ENCODE measurements at regions not wholly inside any gene's neighbourhood (a gene's known extent, or its start where the extent isn't known, plus 50 kb on each side); places are given as distances from the start of the nearest gene placed in this dataset.

- ATAC-seq (replicated peaks in 1 of 2) (no peak), DNase-seq (no peak)
- H3K27me3 Mint-ChIP-seq (ENCODE audit: low read depth), result no peaks in the 10 kb centered on the region
- H3K9me3 Mint-ChIP-seq, result peaks cover 0 to 4% of the 10 kb centered on the region in 2 donors
- H3K4me1 Mint-ChIP-seq (ENCODE audit: low read depth), result no peaks in the 10 kb centered on the region
- H3K4me3 Mint-ChIP-seq, result no peak overlapping the region
- H3K36me3 Mint-ChIP-seq (ENCODE audit: insufficient read depth in 2 of 2), result peaks cover 0 to 1% of the 10 kb centered on the region in 2 donors
- H3K27ac Mint-ChIP-seq, result no peak overlapping the region
These were observed 832.7 kb upstream of the ZNF608 start for GRCh38 chr5:125579182-125579581.

DNA sequence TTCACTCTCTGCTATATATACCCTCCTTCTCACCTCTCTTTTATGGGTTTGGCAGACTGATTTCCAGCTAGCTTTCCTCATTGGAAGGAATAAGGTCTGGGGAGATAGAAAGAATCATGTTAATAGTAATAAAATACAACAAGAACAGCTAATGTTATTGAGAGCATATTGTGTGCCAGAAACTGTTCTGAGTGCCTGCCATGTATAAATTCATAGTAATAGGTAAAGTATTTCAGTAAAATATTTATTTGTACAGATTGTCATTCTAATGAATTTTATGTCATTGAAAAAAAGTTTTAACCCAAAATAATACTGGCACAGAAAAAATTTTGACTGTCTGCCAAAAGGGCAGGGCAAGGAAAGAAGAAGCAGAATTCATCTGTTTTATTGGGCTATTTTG, 834.9 kb upstream of the ZNF608 start:
- H3K36me3 Mint-ChIP-seq (ENCODE audit: insufficient read depth in 2 of 2), result peaks cover 0 to 1% of the 10 kb centered on the region in 2 donors
- no peak overlapping the region for H3K4me3 Mint-ChIP-seq
- H3K9me3 Mint-ChIP-seq, result peaks cover 1 to 5% of the 10 kb centered on the region in 2 donors
- H3K27me3 Mint-ChIP-seq (ENCODE audit: low read depth), result no peaks in the 10 kb centered on the region
- H3K4me1 Mint-ChIP-seq (ENCODE audit: low read depth), result no peaks in the 10 kb centered on the region
- H3K27ac Mint-ChIP-seq, result no peak overlapping the region
- DNase-seq (no peak), ATAC-seq (replicated peaks in 1 of 2) (no peak)

DNA sequence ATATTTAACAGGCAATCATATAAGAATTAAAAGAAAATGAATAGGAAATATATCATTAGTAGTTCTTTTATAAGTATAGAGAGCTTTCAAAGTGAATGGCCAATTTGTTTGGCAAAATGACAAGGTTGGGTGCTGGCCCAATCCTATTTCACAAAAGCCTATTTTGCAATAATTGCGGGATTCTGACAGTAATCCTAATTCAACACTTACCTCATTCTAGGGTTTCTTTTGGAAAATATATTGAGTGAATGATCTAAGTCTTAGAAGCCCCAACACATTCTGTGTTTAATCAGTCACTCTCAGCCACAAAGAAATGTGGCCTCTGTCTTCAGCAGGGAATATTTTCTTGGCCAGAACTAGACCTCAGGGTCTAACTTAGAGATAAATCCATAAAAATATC, 835.9 kb upstream of the ZNF608 start:
- Mint-ChIP-seq H3K27me3 (ENCODE audit: low read depth) (no peaks in the 10 kb centered on the region), H3K27ac (no peak overlapping the region), H3K4me1 (ENCODE audit: low read depth) (no peaks in the 10 kb centered on the region), H3K4me3 (no peak overlapping the region), H3K36me3 (ENCODE audit: insufficient read depth in 2 of 2) (peaks cover 0 to 1% of the 10 kb centered on the region in 2 donors), H3K9me3 (peaks cover 5% of the 10 kb centered on the region in 2 donors)
- DNase-seq (no peak), ATAC-seq (replicated peaks in 1 of 2) (no peak)

GRCh38 chr5:125583321-125584139, 837.1 kb upstream of the ZNF608 start:
- no peak overlapping the region for H3K27ac Mint-ChIP-seq
- H3K4me1 Mint-ChIP-seq (ENCODE audit: low read depth), result no peaks in the 10 kb centered on the region
- DNase-seq, result no peak
- H3K4me3 Mint-ChIP-seq, result no peak overlapping the region
- peaks cover 0 to 1% of the 10 kb centered on the region in 2 donors for H3K36me3 Mint-ChIP-seq (ENCODE audit: insufficient read depth in 2 of 2)
- H3K27me3 Mint-ChIP-seq (ENCODE audit: low read depth), result no peaks in the 10 kb centered on the region
- no peak for ATAC-seq (replicated peaks in 1 of 2)
- H3K9me3 Mint-ChIP-seq, result peaks cover 6 to 7% of the 10 kb centered on the region in 2 donors

GRCh38 chr5:125584140-125584520, 837.7 kb upstream of the ZNF608 start:
- no peak for ATAC-seq (replicated peaks in 1 of 2)
- peaks cover 8 to 9% of the 10 kb centered on the region in 2 donors for H3K9me3 Mint-ChIP-seq
- no peak for DNase-seq
- no peaks in the 10 kb centered on the region for H3K27me3 Mint-ChIP-seq (ENCODE audit: low read depth)
- H3K27ac Mint-ChIP-seq, result no peak overlapping the region
- no peaks in the 10 kb centered on the region for H3K4me1 Mint-ChIP-seq (ENCODE audit: low read depth)
- peaks cover 1 to 3% of the 10 kb centered on the region in 2 donors for H3K36me3 Mint-ChIP-seq (ENCODE audit: insufficient read depth in 2 of 2)
- H3K4me3 Mint-ChIP-seq, result no peak overlapping the region

DNA sequence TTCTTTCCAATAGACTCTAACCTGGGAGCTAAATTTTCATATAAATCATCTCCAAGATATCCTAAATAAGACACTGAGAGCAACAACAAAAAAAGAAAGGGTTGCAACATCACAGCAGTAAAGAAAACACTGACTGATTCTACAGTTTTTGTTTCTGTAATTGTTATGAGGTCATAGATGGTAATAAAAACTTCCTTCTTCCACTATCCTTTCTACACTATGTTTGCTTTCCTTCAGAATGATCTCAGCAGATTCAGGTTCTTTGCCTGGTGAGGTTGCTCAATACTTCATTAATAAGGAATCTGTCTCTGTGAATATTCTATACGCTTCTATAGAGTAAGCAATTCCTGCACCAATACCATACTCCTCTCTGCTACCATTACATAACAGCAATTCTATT, 835.6 kb upstream of the GRAMD2B start:
- H3K36me3 Mint-ChIP-seq (ENCODE audit: insufficient read depth in 2 of 2), result peaks cover 0 to 4% of the 10 kb centered on the region in 2 donors
- peaks cover 8 to 16% of the 10 kb centered on the region in 2 donors for H3K9me3 Mint-ChIP-seq
- H3K27ac Mint-ChIP-seq, result no peak overlapping the region
- no peaks in the 10 kb centered on the region for H3K27me3 Mint-ChIP-seq (ENCODE audit: low read depth)
- no peak for DNase-seq
- H3K4me1 Mint-ChIP-seq (ENCODE audit: low read depth), result no peaks in the 10 kb centered on the region
- no peak overlapping the region for H3K4me3 Mint-ChIP-seq
- no peak for ATAC-seq (replicated peaks in 1 of 2)

DNA sequence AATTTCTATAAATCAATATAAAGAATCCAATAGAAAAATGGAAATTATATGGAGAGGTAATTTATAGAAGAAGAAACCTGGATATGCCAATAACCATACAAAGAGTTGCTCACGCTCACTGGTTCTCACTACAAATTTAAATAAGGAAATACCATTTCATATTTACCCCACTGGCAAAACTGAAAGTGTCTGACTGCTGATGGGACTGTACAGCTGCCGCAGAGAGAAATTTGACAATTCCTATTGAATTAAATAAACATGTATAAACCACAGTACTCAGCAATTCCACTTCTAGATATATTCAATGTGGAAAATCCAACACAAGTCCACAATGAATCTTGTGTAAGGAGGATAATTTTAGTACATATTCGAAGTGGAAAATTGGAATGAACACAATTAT, 830.4 kb upstream of the GRAMD2B start:
- Mint-ChIP-seq H3K9me3 (peaks cover 1 to 15% of the 10 kb centered on the region in 2 donors), H3K4me3 (no peak overlapping the region), H3K27ac (no peak overlapping the region), H3K27me3 (ENCODE audit: low read depth) (no peaks in the 10 kb centered on the region), H3K4me1 (ENCODE audit: low read depth) (no peaks in the 10 kb centered on the region), H3K36me3 (ENCODE audit: insufficient read depth in 2 of 2) (peaks cover 0 to 4% of the 10 kb centered on the region in 2 donors)
- no peak for DNase-seq
- no peak for ATAC-seq (replicated peaks in 1 of 2)

- H3K27ac Mint-ChIP-seq, result no peak overlapping the region
- ATAC-seq (replicated peaks in 1 of 2) (no peak), DNase-seq (no peak)
- no peaks in the 10 kb centered on the region for H3K4me1 Mint-ChIP-seq (ENCODE audit: low read depth)
- peaks cover 0 to 13% of the 10 kb centered on the region in 2 donors for H3K9me3 Mint-ChIP-seq
- no peaks in the 10 kb centered on the region for H3K27me3 Mint-ChIP-seq (ENCODE audit: low read depth)
- no peak overlapping the region for H3K4me3 Mint-ChIP-seq
- no peaks in the 10 kb centered on the region for H3K36me3 Mint-ChIP-seq (ENCODE audit: insufficient read depth in 2 of 2)
These were observed 828.1 kb upstream of the GRAMD2B start for GRCh38 chr5:125595095-125595494.

DNA sequence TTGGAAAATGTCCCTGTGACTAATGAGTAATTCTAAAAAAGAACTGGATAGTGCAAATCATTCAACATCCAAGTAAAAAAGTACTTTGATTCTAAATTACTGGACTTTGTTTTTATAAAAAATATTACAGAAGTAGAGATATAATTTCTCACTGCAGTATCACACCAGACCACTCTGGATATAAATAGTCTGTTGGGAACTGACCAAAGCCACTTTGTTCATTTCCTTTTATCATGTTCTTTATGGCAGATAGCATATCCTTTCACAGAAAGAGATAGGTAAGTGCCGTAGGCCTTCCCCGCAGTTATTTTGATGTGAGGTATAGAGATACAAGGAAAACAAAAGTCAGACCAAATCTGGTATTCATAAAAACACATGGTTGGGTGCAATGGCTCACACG, 827.4 kb upstream of the GRAMD2B start:
- Mint-ChIP-seq H3K36me3 (ENCODE audit: insufficient read depth in 2 of 2) (no peaks in the 10 kb centered on the region), H3K9me3 (peaks cover 4 to 11% of the 10 kb centered on the region in 2 donors)

GRCh38 chr5:125597338-125597737, 825.9 kb upstream of the GRAMD2B start:
- DNase-seq (no peak), ATAC-seq (replicated peaks in 1 of 2) (no peak)
- Mint-ChIP-seq H3K27ac (no peak overlapping the region), H3K36me3 (ENCODE audit: insufficient read depth in 2 of 2) (no peaks in the 10 kb centered on the region), H3K4me1 (ENCODE audit: low read depth) (no peaks in the 10 kb centered on the region), H3K9me3 (peaks cover 4 to 6% of the 10 kb centered on the region in 2 donors), H3K27me3 (ENCODE audit: low read depth) (no peaks in the 10 kb centered on the region), H3K4me3 (no peak overlapping the region)

More for the DNA sequence above, 827.4 kb upstream of the GRAMD2B start:
- ATAC-seq (replicated peaks in 1 of 2) (no peak), DNase-seq (no peak)
- no peak overlapping the region for H3K4me3 Mint-ChIP-seq
- H3K4me1 Mint-ChIP-seq (ENCODE audit: low read depth), result no peaks in the 10 kb centered on the region
- H3K27ac Mint-ChIP-seq, result no peak overlapping the region
- no peaks in the 10 kb centered on the region for H3K27me3 Mint-ChIP-seq (ENCODE audit: low read depth)

GRCh38 chr5:125600559-125600958, 822.6 kb upstream of the GRAMD2B start:
- ATAC-seq (replicated peaks in 1 of 2) (no peak), DNase-seq (no peak)
- Mint-ChIP-seq H3K27me3 (ENCODE audit: low read depth) (no peaks in the 10 kb centered on the region), H3K36me3 (ENCODE audit: insufficient read depth in 2 of 2) (no peaks in the 10 kb centered on the region), H3K4me3 (no peak overlapping the region), H3K4me1 (ENCODE audit: low read depth) (no peaks in the 10 kb centered on the region), H3K27ac (no peak overlapping the region), H3K9me3 (peaks cover 3 to 4% of the 10 kb centered on the region in 2 donors)

GRCh38 chr5:125602184-125602583, 821.0 kb upstream of the GRAMD2B start:
- Mint-ChIP-seq H3K36me3 (ENCODE audit: insufficient read depth in 2 of 2) (no peaks in the 10 kb centered on the region), H3K4me3 (no peak overlapping the region), H3K9me3 (peaks cover 5 to 8% of the 10 kb centered on the region in 2 donors), H3K27me3 (ENCODE audit: low read depth) (no peaks in the 10 kb centered on the region), H3K27ac (no peak overlapping the region), H3K4me1 (ENCODE audit: low read depth) (no peaks in the 10 kb centered on the region)
- DNase-seq, result no peak
- ATAC-seq (replicated peaks in 1 of 2), result no peak

- Mint-ChIP-seq H3K27me3 (ENCODE audit: low read depth) (no peaks in the 10 kb centered on the region), H3K4me3 (no peak overlapping the region), H3K4me1 (ENCODE audit: low read depth) (no peaks in the 10 kb centered on the region), H3K27ac (no peak overlapping the region), H3K36me3 (ENCODE audit: insufficient read depth in 2 of 2) (no peaks in the 10 kb centered on the region), H3K9me3 (peaks cover 5 to 8% of the 10 kb centered on the region in 2 donors)
- DNase-seq (no peak), ATAC-seq (replicated peaks in 1 of 2) (no peak)
These were observed 819.9 kb upstream of the GRAMD2B start for GRCh38 chr5:125603321-125603720.

- DNase-seq (no peak), ATAC-seq (replicated peaks in 1 of 2) (no peak)
- Mint-ChIP-seq H3K9me3 (peaks cover 5 to 8% of the 10 kb centered on the region in 2 donors), H3K27ac (no peak overlapping the region), H3K4me1 (ENCODE audit: low read depth) (no peaks in the 10 kb centered on the region), H3K4me3 (no peak overlapping the region), H3K27me3 (ENCODE audit: low read depth) (no peaks in the 10 kb centered on the region), H3K36me3 (ENCODE audit: insufficient read depth in 2 of 2) (no peaks in the 10 kb centered on the region)
These were observed 819.1 kb upstream of the GRAMD2B start for GRCh38 chr5:125604104-125604503.
